Suprapubic skin (tissue), 3 donors: ENCODE measurements at regions not wholly inside any gene's neighbourhood (a gene's known extent, or its start where the extent isn't known, plus 50 kb on each side); places are given as distances from the start of the nearest gene placed in this dataset.

Experiments used
- POLR2A ChIP-seq, 2 donors: fragments of 450-650 bp; IDR thresholded peaks; one replicate each; pipeline ENCODE4 v1.6.1; 2017; ENCODE audit warnings: antibody characterized with exemption in 2 of 2, mild to moderate bottlenecking in 2 of 2, moderate library complexity in 2 of 2
- TF ChIP-seq, protein P1 (sequence below), 2 donors: fragments of 200-600 bp in 1 of 2; fragments of 450-650 bp in 1 of 2; sonication (generic) in 1 of 2; IDR thresholded peaks; one replicate each; pipeline ENCODE4 v1.5.1; 2016 to 2019; ENCODE audit warnings: antibody characterized with exemption in 2 of 2, mild to moderate bottlenecking in 1 of 2, moderate library complexity in 1 of 2

- TF ChIP-seq, protein P1, sequence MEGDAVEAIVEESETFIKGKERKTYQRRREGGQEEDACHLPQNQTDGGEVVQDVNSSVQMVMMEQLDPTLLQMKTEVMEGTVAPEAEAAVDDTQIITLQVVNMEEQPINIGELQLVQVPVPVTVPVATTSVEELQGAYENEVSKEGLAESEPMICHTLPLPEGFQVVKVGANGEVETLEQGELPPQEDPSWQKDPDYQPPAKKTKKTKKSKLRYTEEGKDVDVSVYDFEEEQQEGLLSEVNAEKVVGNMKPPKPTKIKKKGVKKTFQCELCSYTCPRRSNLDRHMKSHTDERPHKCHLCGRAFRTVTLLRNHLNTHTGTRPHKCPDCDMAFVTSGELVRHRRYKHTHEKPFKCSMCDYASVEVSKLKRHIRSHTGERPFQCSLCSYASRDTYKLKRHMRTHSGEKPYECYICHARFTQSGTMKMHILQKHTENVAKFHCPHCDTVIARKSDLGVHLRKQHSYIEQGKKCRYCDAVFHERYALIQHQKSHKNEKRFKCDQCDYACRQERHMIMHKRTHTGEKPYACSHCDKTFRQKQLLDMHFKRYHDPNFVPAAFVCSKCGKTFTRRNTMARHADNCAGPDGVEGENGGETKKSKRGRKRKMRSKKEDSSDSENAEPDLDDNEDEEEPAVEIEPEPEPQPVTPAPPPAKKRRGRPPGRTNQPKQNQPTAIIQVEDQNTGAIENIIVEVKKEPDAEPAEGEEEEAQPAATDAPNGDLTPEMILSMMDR (IDR thresholded peaks at IDR 0.05): no peak
- TF ChIP-seq POLR2A (IDR thresholded peaks at IDR 0.05): no peak
Measured at GRCh38 chr11:134841972-134842371, 429.9 kb upstream of the B3GAT1 start.
